NB4 (cell line): ENCODE measurements at regions not wholly inside any gene's neighbourhood (a gene's known extent, or its start where the extent isn't known, plus 50 kb on each side); places are given as distances from the start of the nearest gene placed in this dataset.
A peak's percentile ranks its signal among the peaks of the same experiment; 100 is the strongest.

ENCODE experiments used
- DNase-seq: peaks from one replicate; pipeline ENCODE4 v3.0.0; 2010; ENCODE audit warnings: low read depth
- H3K4me3 ChIP-seq: one replicate; pipeline ENCODE4 v1.5.1; 2011; ENCODE audit warnings: mild to moderate bottlenecking, low read depth, low read length, moderate library complexity
- CTCF ChIP-seq: IDR thresholded peaks from one replicate; pipeline ENCODE4 v1.5.1; 2012; ENCODE audit warnings: low read depth, low read length
- MYC ChIP-seq: IDR thresholded peaks from 2 replicates; pipeline ENCODE4 v1.6.1; 2011; ENCODE audit warnings: low read depth, low read length
- POLR2A ChIP-seq: IDR thresholded peaks from 2 replicates; pipeline ENCODE4 v1.6.1; 2011; ENCODE audit warnings: mild to moderate bottlenecking; ENCODE audit not compliant: insufficient read length; ENCODE audit errors: extremely low read depth
- TF ChIP-seq, protein P1 (sequence below): IDR thresholded peaks from 2 replicates; pipeline ENCODE4 v1.6.1; 2011; ENCODE audit warnings: low read depth, low read length

GRCh38 chr18:33914399-33914798 is 310.3 kb downstream of the NOL4 start:
- no peak for TF ChIP-seq CTCF
- TF ChIP-seq, protein P1, sequence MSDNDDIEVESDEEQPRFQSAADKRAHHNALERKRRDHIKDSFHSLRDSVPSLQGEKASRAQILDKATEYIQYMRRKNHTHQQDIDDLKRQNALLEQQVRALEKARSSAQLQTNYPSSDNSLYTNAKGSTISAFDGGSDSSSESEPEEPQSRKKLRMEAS, result no peak
- no peak for TF ChIP-seq MYC
- no peak for TF ChIP-seq POLR2A
- no peak overlapping the region for H3K4me3 ChIP-seq
- no peak for DNase-seq

DNA sequence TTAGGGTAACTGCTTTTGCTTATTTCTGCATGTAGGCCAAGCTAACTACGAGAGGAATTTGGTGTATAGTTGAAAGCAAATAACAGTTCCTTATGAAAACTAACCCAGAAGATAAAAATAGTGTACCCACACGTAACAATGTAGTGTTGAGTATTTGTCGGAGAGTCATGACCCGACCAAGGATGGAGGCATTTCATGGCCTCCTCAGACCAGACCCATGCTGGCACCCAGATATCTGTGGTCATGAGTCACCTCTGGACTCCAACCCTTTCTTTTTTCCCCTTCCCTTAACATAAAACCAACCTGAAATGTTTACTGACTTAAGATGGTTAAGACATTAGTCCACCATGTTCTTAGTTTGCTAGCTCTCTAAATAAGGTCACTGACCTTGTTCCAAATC is 318.7 kb downstream of the NOL4 start:
- TF ChIP-seq POLR2A, result no peak
- TF ChIP-seq CTCF, result no peak
- TF ChIP-seq MYC, result no peak
- TF ChIP-seq, protein P1, result no peak
- no peak for DNase-seq

GRCh38 chr18:33901894-33902512 is 322.7 kb downstream of the NOL4 start:
- TF ChIP-seq POLR2A (no peak), CTCF (no peak), MYC (no peak)
- TF ChIP-seq, protein P1, result no peak
- H3K4me3 ChIP-seq, result no peak overlapping the region
- peak; percentile 5 for DNase-seq

More for the DNA sequence above, 318.7 kb downstream of the NOL4 start:
- H3K4me3 ChIP-seq, result no peak overlapping the region

GRCh38 chr18:33900638-33901037 is 322.6 kb downstream of the ASXL3 start:
- H3K4me3 ChIP-seq, result no peak overlapping the region
- TF ChIP-seq MYC (no peak), POLR2A (no peak), CTCF (no peak)
- TF ChIP-seq, protein P1, result no peak
- no peak for DNase-seq

- TF ChIP-seq MYC, result no peak
- TF ChIP-seq, protein P1, result no peak
- no peak for TF ChIP-seq POLR2A
- no peak for TF ChIP-seq CTCF
- DNase-seq, result no peak
- H3K4me3 ChIP-seq, result no peak overlapping the region
Observed at GRCh38 chr18:33898427-33898826, 320.4 kb downstream of the ASXL3 start.

DNA sequence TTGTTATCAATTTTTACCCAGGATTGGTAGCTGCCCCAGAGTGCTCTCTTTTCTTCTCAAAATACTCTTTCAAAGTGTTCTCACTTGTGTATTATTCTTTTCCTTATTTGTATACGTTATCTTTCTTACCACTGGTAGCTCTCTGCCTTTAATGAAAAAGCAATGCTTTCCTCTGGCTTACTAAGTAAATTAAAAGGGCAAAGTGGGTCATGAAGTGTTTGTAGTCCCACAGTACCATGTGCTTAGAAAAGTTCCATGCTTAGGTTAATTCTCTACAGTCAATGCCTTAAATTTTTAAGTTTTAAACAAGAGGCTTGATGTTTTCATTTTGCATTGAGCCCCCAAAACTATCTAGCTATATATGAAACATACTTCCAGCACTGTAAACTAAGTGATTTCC is 300.2 kb downstream of the ASXL3 start:
- no peak for TF ChIP-seq POLR2A
- TF ChIP-seq MYC, result no peak
- TF ChIP-seq, protein P1, result no peak
- no peak for TF ChIP-seq CTCF
- DNase-seq, result no peak
- H3K4me3 ChIP-seq, result no peak overlapping the region
